ENCODE measurements at regions not wholly inside any gene's neighbourhood (a gene's known extent, or its start where the extent isn't known, plus 50 kb on each side); places are given as distances from the start of the nearest gene placed in this dataset.

- peaks cover 24% of the 10 kb centered on the region for H3K4me1 ChIP-seq (ENCODE audit: control insufficient read depth, insufficient read depth, low read length)
Measured at GRCh38 chr11:126118806-126119205, 56.1 kb upstream of the CDON start.

More at GRCh38 chr11:126118806-126119205, 56.1 kb upstream of the CDON start:
- H3K36me3 ChIP-seq (ENCODE audit: control insufficient read depth, insufficient read depth, low read length), result no peaks in the 10 kb centered on the region
- intact Hi-C loops (cut with micrococcal nuclease), result no loop called here
- no peak overlapping the region for H2BK120ac ChIP-seq (ENCODE audit: low read depth, low read length)
- no peak overlapping the region for H2AK9ac ChIP-seq (replicated peaks; ENCODE audit: low read depth, low read length, poor library complexity)
- ATAC-seq (ENCODE audit: low read depth) (no peak), DNase-seq (no peak)
- dilution Hi-C loops (cut with HindIII; ENCODE audit: low sequenced_read_pairs, unreplicated experiment), result no loop called here
- ChIA-PET CTCF (interaction anchor here (0.6 kb wide), 1 partner anchor 464 kb away, joined by 4 read pairs; no protein-coding TSS in a partner anchor), POLR2A (ENCODE audit: unreplicated experiment) (no interaction called here)
- no peak overlapping the region for H2AFZ ChIP-seq (replicated peaks; ENCODE audit: low read length, poor library complexity)
- no TSS peak for BruUV-seq (replicated peaks)
- peaks cover 46% of the 10 kb centered on the region for H3K27me3 ChIP-seq (ENCODE audit: control insufficient read depth, insufficient read depth, low read length)
- no peak overlapping the region for H4K91ac ChIP-seq (ENCODE audit: insufficient read depth, low read depth, low read length)
- no peak overlapping the region for H3K14ac ChIP-seq (replicated peaks; ENCODE audit: low read depth, low read length)
- H2AK5ac ChIP-seq (ENCODE audit: low read depth, low read length), result no peak overlapping the region
- no peak overlapping the region for H3K9ac ChIP-seq (ENCODE audit: low read depth, low read length)
- no peak overlapping the region for H4K8ac ChIP-seq (ENCODE audit: low read depth in 2 of 2, low read length in 2 of 2)
- no peaks in the 10 kb centered on the region for H3K9me1 ChIP-seq (ENCODE audit: insufficient read depth, low read length)
- TF ChIP-seq RCOR1 (IDR thresholded peaks at IDR 0.05; ENCODE audit: insufficient replicate concordance, low read length), result no peak
- TF ChIP-seq FOS (IDR thresholded peaks at IDR 0.05; ENCODE audit: low read depth, low read length), result no peak
- H3K4me2 ChIP-seq (ENCODE audit: low read depth, low read length), result no peak overlapping the region
- 76% methylated on average over 6 of the region's 10 CpGs; no CpG with 5 or more reads in 1 of the 2 experiments for WGBS, 2 experiments (ENCODE audit: extremely low coverage in 2 of 2, insufficient read length in 1 of 2)
- H3K56ac ChIP-seq (ENCODE audit: extremely low read depth, insufficient read depth, low read length), result no peak overlapping the region
- in situ Hi-C loops (cut with MboI; ENCODE audit: low sequenced_read_pairs), result no loop called here
- H3K79me1 ChIP-seq (ENCODE audit: low read depth in 1 of 2, low read length in 2 of 2), result no peaks in the 10 kb centered on the region
- H2BK20ac ChIP-seq (ENCODE audit: low read depth, low read length), result no peak overlapping the region
- no peak overlapping the region for H3K4ac ChIP-seq (ENCODE audit: low read depth, low read length)
- no peak overlapping the region for H2BK15ac ChIP-seq (ENCODE audit: low read depth, low read length)
- H4K5ac ChIP-seq (ENCODE audit: low read depth, low read length), result no peak overlapping the region
- H3K18ac ChIP-seq (ENCODE audit: low read depth, low read length), result no peak overlapping the region
- H2BK5ac ChIP-seq (ENCODE audit: low read depth, low read length, poor library complexity, severe bottlenecking), result no peak overlapping the region
- H3K23ac ChIP-seq (ENCODE audit: low read depth, low read length), result no peak overlapping the region
- no peak overlapping the region for H3K4me3 ChIP-seq (ENCODE audit: insufficient read depth, low read depth, low read length)
- no peaks in the 10 kb centered on the region for H4K20me1 ChIP-seq (ENCODE audit: insufficient read depth, low read length)
- no peaks in the 10 kb centered on the region for H3K9me3 ChIP-seq (ENCODE audit: control insufficient read depth, insufficient read depth, low read length)
- no peak overlapping the region for H3K27ac ChIP-seq (ENCODE audit: insufficient read depth, low read length)
